GM12878 (cell line): ENCODE measurements at regions not wholly inside any gene's neighbourhood (a gene's known extent, or its start where the extent isn't known, plus 50 kb on each side); places are given as distances from the start of the nearest gene placed in this dataset.
A peak's percentile ranks its signal among the peaks of the same experiment; 100 is the strongest.

ENCODE experiments used
- ATAC-seq: fragments of 200-7000 bp; cut with Tn5 transposase; 3 replicates; pipeline ENCODE4 v1.9.1; 2020; ENCODE audit warnings: mild to moderate bottlenecking, moderate library complexity
- BruUV-seq: library from RNA; stranded (reverse); fragments of 400-500 nt; replicated peaks from 2 replicates; lab custom pipeline; 2021; lab: Mats Ljungman, UMichigan
- CTCF ChIA-PET: fragments of 300-600 bp; sonication (Branson Sonifier 250); formaldehyde crosslinking; extraction: SDS; loops from one replicate; lab custom pipeline; 2021; ENCODE audit warnings: inconsistent platforms; lab: Yijun Ruan, JAX
- POLR2A ChIA-PET: fragments of 350-600 bp; formaldehyde crosslinking; extraction: SDS; loops from one replicate; lab custom pipeline; 2021; ENCODE audit warnings: inconsistent platforms; lab: Charles Lee
- RAD21 ChIA-PET: fragments of 300-600 bp; sonication (Branson Sonifier 250); formaldehyde crosslinking; loops from one replicate; lab custom pipeline; 2023; ENCODE audit warnings: antibody characterized with exemption; ENCODE audit not compliant: unreplicated experiment; lab: Charles Lee
- SMC1A ChIA-PET: fragments of 300-600 bp; sonication (Branson Sonifier 250); formaldehyde crosslinking; loops from one replicate; lab custom pipeline; 2023; ENCODE audit not compliant: unreplicated experiment, uncharacterized antibody; lab: Charles Lee
- DNase-seq: peaks from one replicate; pipeline ENCODE4 v3.0.0-alpha.2; 2011; ENCODE audit warnings: low read depth, low spot score
- FAIRE-seq: peaks from 3 replicates; lab custom pipeline; 2011; peaks lifted over from hg19 to GRCh38; lab: Jason Lieb, UNC
- H2AFZ ChIP-seq: 2 replicates; pipeline ENCODE4 v1.6.0; 2011; ENCODE audit warnings: low read depth, low read length, control low read depth; ENCODE audit not compliant: control insufficient read depth
- H3K27ac ChIP-seq: 2 replicates; pipeline ENCODE4 v1.5.1; 2011; ENCODE audit warnings: control low read depth; ENCODE audit not compliant: control insufficient read depth, insufficient read depth
- H3K27me3 ChIP-seq, 2 experiments: replicated peaks in 1 of 2; 2 replicates each; pipeline versions ENCODE4 v1.6.0 to v1.6.1; 2011; ENCODE audit warnings: low read length in 1 of 2; ENCODE audit not compliant: control insufficient read depth in 2 of 2, insufficient read depth in 2 of 2
- H3K36me3 ChIP-seq, 2 experiments: 2 replicates each; pipeline ENCODE4 v1.5.1; 2011; ENCODE audit warnings: low read length in 1 of 2; ENCODE audit not compliant: control insufficient read depth in 2 of 2, insufficient read depth in 2 of 2
- H3K4me1 ChIP-seq: 2 replicates; pipeline ENCODE4 v1.6.1; 2011; ENCODE audit warnings: mild to moderate bottlenecking, low read length, moderate library complexity, mixed read lengths; ENCODE audit not compliant: control insufficient read depth, insufficient read depth
- H3K4me2 ChIP-seq: 2 replicates; pipeline ENCODE4 v1.6.0; 2011; ENCODE audit warnings: control low read depth; ENCODE audit not compliant: control insufficient read depth, insufficient read depth
- H3K4me3 ChIP-seq: fragments of 200-600 bp; sonication (generic); 2 replicates; pipeline ENCODE4 v1.5.1; 2016
- H3K79me2 ChIP-seq: 2 replicates; pipeline ENCODE4 v1.6.0; 2011; ENCODE audit warnings: low read length; ENCODE audit not compliant: control insufficient read depth, insufficient read depth
- H3K9ac ChIP-seq: 2 replicates; pipeline ENCODE4 v1.8.0; 2011; ENCODE audit warnings: low read length, control low read depth, mixed read lengths; ENCODE audit not compliant: control insufficient read depth, insufficient read depth
- H3K9me3 ChIP-seq: replicated peaks from 3 replicates; pipeline ENCODE4 v1.5.1; 2011; ENCODE audit warnings: mild to moderate bottlenecking, low read length; ENCODE audit not compliant: control insufficient read depth, insufficient read depth
- H4K20me1 ChIP-seq: 2 replicates; pipeline ENCODE4 v1.6.0; 2011; ENCODE audit not compliant: control insufficient read depth, insufficient read depth
- E2F4 ChIP-seq: IDR thresholded peaks from 2 replicates; pipeline ENCODE4 v1.6.1; 2012; ENCODE audit warnings: low read depth, low read length, improper control_type of control experiment
- LARP7 ChIP-seq: fragments of 450-650 bp; IDR thresholded peaks from 2 replicates; pipeline ENCODE4 v1.6.1; 2017; ENCODE audit warnings: mild to moderate bottlenecking
- MLLT1 ChIP-seq: fragments of 450-650 bp; IDR thresholded peaks from 2 replicates; pipeline ENCODE4 v1.6.1; 2016; ENCODE audit warnings: mild to moderate bottlenecking
- NR2F1 ChIP-seq: fragments of 450-650 bp; conservative IDR thresholded peaks from 2 replicates; pipeline ENCODE4 v1.6.1; 2017; ENCODE audit warnings: mild to moderate bottlenecking
- PBX3 ChIP-seq: IDR thresholded peaks from 2 replicates; pipeline ENCODE4 v1.6.1; 2011; ENCODE audit warnings: mild to moderate bottlenecking, low read depth, low read length, moderate library complexity; ENCODE audit not compliant: insufficient replicate concordance
- RELB ChIP-seq: fragments of 450-650 bp; IDR thresholded peaks from 2 replicates; pipeline ENCODE4 v1.6.1; 2017; ENCODE audit warnings: low read depth, mild to moderate bottlenecking, moderate library complexity
- STAT1 ChIP-seq: fragments of 450-650 bp; conservative IDR thresholded peaks from 2 replicates; pipeline ENCODE4 v1.6.1; 2014; ENCODE audit warnings: antibody characterized with exemption, mild to moderate bottlenecking
- TAF1 ChIP-seq: IDR thresholded peaks from 2 replicates; pipeline ENCODE4 v1.6.1; 2011; ENCODE audit warnings: mild to moderate bottlenecking, low read depth, low read length, borderline replicate concordance
- TARDBP ChIP-seq: IDR thresholded peaks from 2 replicates; pipeline ENCODE4 v1.6.1; 2016; ENCODE audit warnings: borderline replicate concordance
- WGBS: methylation state at CpG from one replicate; pipeline ENCODE4 v1.1.6; 2016; ENCODE audit warnings: low lambda C conversion rate; ENCODE audit not compliant: insufficient replicate concordance, insufficient coverage; ENCODE audit errors: missing lambda C conversion rate; 5-methylcytosine and 5-hydroxymethylcytosine counted together
- in situ Hi-C: fragments of 300-500 bp; cut with MboI; formaldehyde crosslinking; loops from 9 replicates; pipeline ENCODE4 v1.14.3; 2018; ENCODE audit warnings: mixed read lengths
- intact Hi-C: fragments of 100-400 bp; cut with micrococcal nuclease; formaldehyde crosslinking; loops from one replicate; pipeline ENCODE4 v1.14.2; 2022; ENCODE audit not compliant: unreplicated experiment
- TF ChIP-seq, protein P1 (sequence below), 3 experiments: IDR thresholded peaks in 2 of 3; conservative IDR thresholded peaks in 1 of 3; 2 replicates each; pipeline ENCODE4 v1.5.1; 2011; ENCODE audit warnings: low read depth in 3 of 3, low read length in 3 of 3, mild to moderate bottlenecking in 3 of 3, control low read depth in 2 of 3, moderate library complexity in 2 of 3, inconsistent platforms in 1 of 3, mixed read lengths in 1 of 3; ENCODE audit not compliant: control insufficient read depth in 2 of 3, insufficient read depth in 1 of 3; ENCODE audit errors: extremely low read depth in 1 of 3

- H3K36me3 ChIP-seq = no peaks in the 10 kb centered on the region
- H3K27me3 ChIP-seq = no peaks in the 10 kb centered on the region
- no peak for TF ChIP-seq RELB
- TF ChIP-seq TARDBP = no peak
- TF ChIP-seq, protein P1, sequence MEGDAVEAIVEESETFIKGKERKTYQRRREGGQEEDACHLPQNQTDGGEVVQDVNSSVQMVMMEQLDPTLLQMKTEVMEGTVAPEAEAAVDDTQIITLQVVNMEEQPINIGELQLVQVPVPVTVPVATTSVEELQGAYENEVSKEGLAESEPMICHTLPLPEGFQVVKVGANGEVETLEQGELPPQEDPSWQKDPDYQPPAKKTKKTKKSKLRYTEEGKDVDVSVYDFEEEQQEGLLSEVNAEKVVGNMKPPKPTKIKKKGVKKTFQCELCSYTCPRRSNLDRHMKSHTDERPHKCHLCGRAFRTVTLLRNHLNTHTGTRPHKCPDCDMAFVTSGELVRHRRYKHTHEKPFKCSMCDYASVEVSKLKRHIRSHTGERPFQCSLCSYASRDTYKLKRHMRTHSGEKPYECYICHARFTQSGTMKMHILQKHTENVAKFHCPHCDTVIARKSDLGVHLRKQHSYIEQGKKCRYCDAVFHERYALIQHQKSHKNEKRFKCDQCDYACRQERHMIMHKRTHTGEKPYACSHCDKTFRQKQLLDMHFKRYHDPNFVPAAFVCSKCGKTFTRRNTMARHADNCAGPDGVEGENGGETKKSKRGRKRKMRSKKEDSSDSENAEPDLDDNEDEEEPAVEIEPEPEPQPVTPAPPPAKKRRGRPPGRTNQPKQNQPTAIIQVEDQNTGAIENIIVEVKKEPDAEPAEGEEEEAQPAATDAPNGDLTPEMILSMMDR (IDR thresholded peaks at IDR 0.05 in 2 of 3, conservative IDR thresholded peaks at IDR 0.05 in 1 of 3; ENCODE audit: control insufficient read depth in 2 of 3, extremely low read depth in 1 of 3, insufficient read depth in 1 of 3, low read depth in 3 of 3, low read length in 3 of 3) = 0 out of 6 replicates have a peak, but pooled peaks of 1 of the 3 experiments have one; percentile 9
- no peak overlapping the region for H2AFZ ChIP-seq
- no peaks in the 10 kb centered on the region for H3K9me3 ChIP-seq
- H4K20me1 ChIP-seq = no peaks in the 10 kb centered on the region
- 11% methylated on average over 4 of the region's 4 CpGs for WGBS
- ChIA-PET SMC1A (no interaction called here), CTCF (no interaction called here), POLR2A (no interaction called here), RAD21 (no interaction called here)
- H3K79me2 ChIP-seq = no peaks in the 10 kb centered on the region
- no TSS peak for BruUV-seq
- H3K4me1 ChIP-seq = no peaks in the 10 kb centered on the region
- H3K4me3 ChIP-seq = no peak overlapping the region
- DNase-seq (no peak), ATAC-seq (no peak), FAIRE-seq (no peak)
- H3K27ac ChIP-seq = no peak overlapping the region
- in situ Hi-C loops (no loop called here), intact Hi-C loops (no loop called here)
- H3K4me2 ChIP-seq = no peak overlapping the region
- H3K9ac ChIP-seq = no peak overlapping the region
Observed at GRCh38 chr3:30263925-30264313, 342.5 kb upstream of the TGFBR2 start.

GRCh38 chr3:30266524-30266923 is 339.9 kb upstream of the TGFBR2 start:
- ATAC-seq (no peak), DNase-seq (no peak), FAIRE-seq (no peak)
- H3K36me3 ChIP-seq = no peaks in the 10 kb centered on the region
- CTCF ChIA-PET = no interaction called here
- H3K27ac ChIP-seq = no peak overlapping the region
- H2AFZ ChIP-seq = no peak overlapping the region
- no peaks in the 10 kb centered on the region for H3K4me1 ChIP-seq
- WGBS = 52% methylated on average over 2 of the region's 2 CpGs
- H3K4me3 ChIP-seq = no peak overlapping the region
- in situ Hi-C loops = no loop called here
- H3K4me2 ChIP-seq = no peak overlapping the region
- no peaks in the 10 kb centered on the region for H3K27me3 ChIP-seq
- intact Hi-C loops = no loop called here
- RAD21 ChIA-PET = no interaction called here
- POLR2A ChIA-PET = no interaction called here
- no TSS peak for BruUV-seq
- H3K79me2 ChIP-seq = no peaks in the 10 kb centered on the region
- SMC1A ChIA-PET = no interaction called here
- no peaks in the 10 kb centered on the region for H4K20me1 ChIP-seq
- no peak overlapping the region for H3K9ac ChIP-seq
- H3K9me3 ChIP-seq = no peaks in the 10 kb centered on the region
- no peak for TF ChIP-seq TAF1
- no peak for TF ChIP-seq STAT1
- TF ChIP-seq PBX3 = no peak
- TF ChIP-seq NR2F1 = no peak
- no peak for TF ChIP-seq TARDBP
- no peak for TF ChIP-seq E2F4
- TF ChIP-seq MLLT1 = no peak
- no peak for TF ChIP-seq LARP7
